Ammon's horn (tissue), 1 donor: ENCODE measurements at regions not wholly inside any gene's neighbourhood (a gene's known extent, or its start where the extent isn't known, plus 50 kb on each side); places are given as distances from the start of the nearest gene placed in this dataset.
"Not testable (repeated sequence)": the region's sequence is repeated elsewhere in the genome, so short reads cannot be mapped to it uniquely, and the experiment has no call there.

Experiments
- DNase-seq: peaks from one replicate; pipeline ENCODE4 v3.0.0-alpha.2; 2016; ENCODE audit warnings: low spot score

DNA sequence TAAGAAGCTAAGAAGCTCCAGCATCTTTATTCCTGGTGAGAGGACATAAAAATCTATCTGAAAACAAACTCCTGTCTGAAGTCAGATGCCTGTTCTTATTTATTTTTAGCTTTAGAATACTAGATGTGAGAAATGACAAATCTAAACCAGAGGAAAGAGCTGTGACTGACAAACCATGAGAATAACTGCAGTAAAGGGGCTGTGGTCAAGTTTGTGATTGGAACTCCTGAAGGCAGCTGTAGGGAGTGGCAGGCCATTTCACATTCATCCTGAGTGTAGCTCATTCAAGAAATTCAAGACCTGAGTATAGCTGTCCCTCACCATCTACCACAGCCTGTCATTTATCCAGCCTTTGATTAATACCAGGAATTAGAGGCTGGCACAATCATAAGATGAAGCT, 718.8 kb downstream of the BRINP1 start:
- no peak for DNase-seq

DNA sequence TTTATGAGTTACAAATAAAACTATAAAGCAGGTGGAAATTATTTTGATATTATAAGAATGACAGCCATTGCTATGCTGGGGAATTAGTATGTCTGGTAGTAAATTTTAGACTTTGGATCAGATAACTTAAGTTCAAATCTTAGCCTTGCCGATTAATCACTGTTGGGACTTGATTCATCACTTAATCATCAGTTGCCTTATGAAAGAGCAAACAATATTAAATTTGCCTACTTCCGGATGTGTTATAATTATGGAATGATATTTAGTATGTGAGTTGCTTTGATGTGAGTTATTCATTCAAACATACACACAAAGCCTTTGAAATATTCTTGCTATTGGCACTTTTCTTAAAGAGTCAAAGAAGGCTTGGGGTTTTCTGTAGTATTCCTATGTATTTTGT, 717.7 kb downstream of the BRINP1 start:
- no peak for DNase-seq

DNA sequence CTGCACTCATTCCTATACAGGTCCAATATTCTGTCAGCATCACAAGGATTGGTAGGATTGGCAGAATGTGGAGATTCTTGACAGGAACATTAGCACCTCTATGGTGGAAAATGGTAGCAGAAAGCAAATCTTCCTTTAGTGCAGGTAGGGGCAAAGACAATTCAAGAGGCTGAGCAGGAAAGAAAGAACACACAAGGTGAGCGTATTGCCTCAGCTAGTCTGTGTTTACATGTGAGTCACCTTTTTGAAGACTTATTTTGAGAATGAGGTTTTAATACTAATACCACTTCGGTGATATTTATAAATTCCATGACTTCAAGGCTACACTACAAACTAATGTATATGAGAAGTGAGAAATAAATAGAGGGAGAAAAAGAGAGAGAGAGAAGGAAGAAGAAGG, 717.0 kb downstream of the BRINP1 start:
- no peak for DNase-seq

DNA sequence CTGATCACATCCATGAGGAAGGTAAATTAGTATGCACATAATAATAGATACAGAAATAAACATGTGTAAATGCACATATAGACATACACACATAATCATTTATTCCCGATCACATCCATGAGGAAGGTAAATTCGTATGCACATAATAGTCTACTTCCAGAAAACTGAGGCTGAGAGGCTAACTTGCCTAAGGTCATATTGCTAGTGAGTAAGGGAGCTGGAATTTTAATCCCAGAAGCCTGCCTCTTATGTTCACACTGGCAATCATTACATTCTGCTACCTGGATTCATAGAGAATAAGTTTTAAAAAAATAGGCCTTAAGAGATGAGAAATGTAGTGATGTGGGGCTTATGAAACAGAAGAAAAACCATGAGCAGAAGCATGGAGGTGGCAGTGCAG, 716.3 kb downstream of the BRINP1 start:
- no peak for DNase-seq

DNA sequence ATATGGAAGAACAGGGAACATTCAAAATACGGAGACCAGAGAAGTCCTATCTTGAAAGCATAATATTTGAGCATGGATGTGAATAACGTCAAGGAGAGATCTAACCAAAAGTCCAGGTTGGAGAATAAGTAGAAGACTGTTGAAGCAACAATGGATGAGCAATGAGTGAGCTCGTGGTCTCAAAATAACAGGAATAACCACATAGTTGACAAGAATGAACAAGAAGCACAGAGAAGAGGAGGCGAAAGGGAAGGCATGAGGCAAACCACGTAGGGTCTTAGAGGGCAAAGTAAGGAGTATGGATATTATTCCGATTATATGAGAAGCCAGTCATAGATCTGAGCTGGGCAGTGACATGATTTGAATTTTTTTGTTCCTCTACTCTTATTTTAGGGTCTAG, 710.2 kb downstream of the BRINP1 start:
- DNase-seq: no peak

DNA sequence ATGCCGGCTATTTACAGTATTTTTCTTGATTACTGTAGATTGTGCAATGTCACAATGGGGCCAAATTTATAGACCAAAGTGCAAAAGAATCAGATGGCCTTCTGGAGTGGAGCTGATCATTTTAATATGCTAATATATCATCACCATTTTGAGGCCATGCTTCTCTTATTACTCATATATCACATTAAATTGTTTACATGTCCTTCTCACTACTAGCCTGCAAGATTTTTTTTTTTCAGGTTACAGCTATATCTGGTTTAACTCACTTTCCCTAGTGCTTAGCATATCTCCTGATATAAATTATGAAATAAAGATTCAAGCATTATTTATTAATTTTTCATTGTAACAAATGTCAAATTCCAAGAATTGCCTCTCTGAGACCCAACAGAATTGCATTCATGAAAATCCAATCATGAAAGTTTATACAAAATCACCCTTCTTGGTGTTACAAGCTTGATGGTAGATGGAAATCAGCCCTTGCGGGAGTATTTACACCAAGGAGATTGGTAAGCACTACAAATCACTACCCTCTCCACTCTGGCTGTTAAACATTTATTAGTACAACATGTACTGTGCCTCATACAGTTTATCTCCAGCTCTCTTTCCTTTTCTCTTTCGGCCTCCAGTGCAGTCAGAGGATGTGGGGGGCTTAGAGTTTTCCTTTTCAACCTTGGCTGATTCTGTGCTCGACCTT, 703.9 kb downstream of the BRINP1 start:
- no peak for DNase-seq

DNA sequence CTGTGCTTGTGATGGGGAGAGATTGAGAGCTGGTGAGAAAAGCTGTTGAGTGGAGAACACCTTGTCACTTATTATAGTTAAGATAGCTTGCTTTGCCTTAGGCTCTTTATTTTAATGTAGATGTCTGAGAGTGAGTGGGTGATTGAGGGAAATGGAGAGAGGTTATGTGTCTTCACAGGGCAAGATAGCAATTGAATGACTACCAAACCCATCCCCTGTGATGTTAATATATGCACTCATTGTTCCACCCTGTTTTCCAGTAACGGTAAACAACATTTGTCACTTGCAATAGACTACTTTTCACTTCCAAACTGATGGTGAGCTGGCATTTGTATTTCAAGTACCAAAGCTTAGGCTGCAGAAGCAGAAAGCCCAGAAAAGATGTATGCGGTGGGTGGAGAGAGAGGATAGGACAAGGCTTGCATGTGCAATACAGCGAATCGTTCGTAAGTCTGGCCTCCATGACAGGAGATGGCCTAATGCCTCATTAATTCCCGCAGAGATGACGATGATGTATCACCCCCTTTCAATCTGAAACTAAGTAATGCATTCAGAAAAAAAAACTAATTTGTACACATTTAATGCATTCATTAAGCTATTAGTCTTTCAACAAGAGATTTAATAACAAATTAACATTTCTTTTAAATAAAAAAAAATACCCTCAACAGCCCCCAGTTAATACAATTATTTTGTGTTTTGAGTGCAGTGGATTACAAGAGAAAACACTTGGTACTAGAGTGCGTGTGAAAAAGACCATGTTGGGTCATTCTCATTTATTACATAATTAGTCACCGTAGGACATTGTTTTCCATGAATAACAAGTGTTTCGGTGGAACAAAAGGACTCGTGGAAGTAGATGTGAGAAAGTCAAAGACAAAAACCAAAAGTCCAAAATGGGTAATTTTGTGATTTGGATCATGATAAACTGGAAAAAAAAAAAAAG, 699.0 kb downstream of the BRINP1 start:
- no peak for DNase-seq

DNA sequence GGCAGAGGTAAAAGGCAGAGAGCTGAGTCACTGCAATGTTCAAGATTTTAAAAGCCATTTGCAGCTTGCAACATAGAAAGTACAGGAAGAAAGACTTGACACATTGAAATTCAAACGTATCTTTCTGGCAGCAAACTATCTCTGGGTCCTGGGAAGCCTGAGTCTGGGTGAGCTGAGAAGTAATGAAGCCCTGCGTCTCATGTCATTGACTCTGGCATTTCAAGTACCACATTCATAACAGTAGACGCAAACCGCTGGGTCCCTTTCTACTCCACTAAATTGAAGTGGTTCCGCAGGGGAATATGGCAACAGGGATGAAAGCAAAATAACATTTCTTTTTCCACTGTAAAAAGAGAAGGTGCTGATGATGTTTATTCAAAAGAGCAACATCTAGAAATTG, 694.3 kb downstream of the BRINP1 start:
- no peak for DNase-seq

DNA sequence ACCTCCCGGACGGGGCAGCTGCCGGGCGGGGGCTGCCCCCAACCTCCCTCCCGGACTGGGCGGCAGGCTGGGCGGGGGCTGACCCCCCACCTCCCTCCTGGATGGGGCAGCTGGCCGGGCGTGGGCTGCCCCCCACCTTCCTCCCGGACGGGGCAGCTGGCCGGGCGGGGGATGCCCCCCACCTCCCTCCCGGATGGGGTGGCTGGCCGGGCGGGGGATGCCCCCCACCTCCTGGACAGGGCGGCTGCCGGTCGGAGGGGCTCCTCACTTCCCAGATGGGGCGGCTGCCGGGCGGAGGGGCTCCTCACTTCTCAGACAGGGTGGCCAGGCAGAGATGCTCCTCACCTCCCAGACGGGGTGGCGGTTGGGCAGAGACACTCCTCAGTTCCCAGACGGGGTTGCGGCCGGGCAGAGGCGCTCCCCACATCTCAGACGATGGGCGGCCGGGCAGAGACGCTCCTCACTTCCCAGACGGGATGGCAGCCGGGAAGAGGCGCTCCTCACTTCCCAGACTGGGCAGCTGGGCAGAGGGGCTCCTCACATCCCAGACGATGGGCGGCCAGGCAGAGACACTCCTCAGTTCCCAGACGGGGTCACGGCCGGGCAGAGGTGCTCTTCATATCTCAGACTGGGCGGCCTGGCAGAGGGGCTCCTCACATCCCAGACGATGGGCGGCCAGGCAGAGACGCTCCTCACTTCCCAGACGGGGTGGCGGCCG, 691.1 kb downstream of the BRINP1 start:
- not testable (repeated sequence) for DNase-seq

DNA sequence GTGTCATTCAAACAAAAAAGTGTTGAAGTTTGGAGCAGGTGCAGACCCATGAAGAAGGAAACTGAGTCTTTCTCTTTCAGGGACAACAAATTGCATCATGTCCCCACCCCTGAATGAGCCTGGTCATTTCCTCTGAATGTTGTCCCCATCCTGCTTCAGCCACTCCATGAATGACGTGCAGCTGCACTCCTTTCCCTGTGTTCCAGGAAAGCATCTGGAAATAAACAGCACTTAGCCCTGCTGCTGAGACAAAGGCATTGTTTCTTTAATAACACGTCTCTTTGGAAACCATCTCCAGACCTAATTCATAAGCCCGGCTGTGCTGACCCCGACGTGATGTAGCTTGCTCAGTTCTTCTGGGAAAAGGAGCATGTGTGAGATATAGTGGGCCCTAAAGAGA, 682.3 kb downstream of the BRINP1 start:
- no peak for DNase-seq

DNA sequence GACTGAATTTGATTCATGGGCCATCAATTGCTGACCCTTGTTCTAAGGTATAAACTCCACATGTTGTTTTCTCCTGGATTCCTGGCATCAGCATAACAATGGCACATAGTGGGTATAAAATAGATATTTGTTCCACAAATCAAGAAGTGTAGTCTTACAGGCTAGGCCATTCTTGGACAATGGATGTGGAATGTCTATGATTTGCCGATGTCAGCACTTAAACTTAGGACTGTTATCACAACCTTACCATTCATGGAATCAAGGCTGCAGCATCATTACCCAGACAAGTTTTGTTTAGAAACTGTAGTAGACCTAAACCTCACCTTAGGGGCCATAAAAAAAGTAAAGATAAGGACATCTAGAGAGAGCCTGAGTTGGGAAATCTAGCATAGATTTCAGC, 680.0 kb downstream of the BRINP1 start:
- DNase-seq: no peak

DNA sequence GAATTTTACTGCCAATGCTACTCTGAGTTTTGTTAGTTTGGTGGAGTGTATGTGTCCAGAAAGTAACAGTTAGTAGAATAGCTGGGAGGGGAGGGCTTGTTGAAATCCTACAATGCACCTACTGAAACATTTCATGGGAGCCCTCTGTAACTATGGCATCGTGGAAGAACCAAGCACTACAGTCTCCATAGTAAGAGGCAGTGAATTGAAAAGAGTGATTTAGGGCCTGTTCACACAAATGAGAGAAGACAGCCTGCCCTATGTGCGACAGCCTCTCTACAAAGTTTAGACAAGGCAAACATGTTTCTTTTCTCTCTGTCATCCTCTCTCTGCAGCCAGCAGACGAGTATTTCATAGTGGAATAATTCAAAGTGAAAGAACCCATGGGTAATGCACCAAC, 676.6 kb downstream of the BRINP1 start:
- no peak for DNase-seq

DNA sequence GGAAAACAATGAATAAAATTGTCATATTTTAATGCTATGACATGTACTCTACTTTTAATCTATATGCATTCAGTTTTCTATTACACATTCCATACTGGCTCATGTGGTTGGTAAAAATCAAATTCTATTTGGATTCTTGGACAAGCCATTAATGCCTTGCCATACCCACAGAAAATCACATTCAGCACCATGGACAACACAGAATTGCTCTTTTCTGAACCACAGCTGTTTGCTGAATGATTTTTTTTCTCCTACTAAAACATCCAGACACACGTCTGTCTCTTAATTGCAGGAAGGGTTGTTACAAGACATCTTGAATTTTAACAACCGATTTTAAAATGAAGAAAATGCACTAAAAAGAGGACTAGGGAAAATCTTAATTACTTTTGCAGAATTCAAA, 675.6 kb downstream of the BRINP1 start:
- DNase-seq: no peak

DNA sequence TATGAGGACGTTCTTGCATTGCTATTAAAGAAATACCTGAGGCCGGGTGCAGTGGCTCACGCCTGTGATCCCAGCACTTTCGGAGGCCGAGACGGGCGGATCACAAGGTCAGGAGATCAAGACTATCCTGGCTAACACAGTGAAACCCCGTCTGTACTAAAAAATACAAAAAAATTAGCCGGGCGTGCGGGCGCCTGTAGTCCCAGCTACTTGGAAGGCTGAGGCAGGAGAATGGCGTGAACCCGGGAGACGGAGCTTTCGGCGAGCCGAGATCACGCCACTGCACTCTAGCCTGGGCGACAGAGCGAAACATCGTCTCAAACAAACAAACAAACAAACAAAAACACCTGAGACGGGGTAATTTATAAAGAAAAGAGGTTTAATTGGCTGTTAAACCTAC, 674.0 kb downstream of the BRINP1 start:
- not testable (repeated sequence) for DNase-seq

DNA sequence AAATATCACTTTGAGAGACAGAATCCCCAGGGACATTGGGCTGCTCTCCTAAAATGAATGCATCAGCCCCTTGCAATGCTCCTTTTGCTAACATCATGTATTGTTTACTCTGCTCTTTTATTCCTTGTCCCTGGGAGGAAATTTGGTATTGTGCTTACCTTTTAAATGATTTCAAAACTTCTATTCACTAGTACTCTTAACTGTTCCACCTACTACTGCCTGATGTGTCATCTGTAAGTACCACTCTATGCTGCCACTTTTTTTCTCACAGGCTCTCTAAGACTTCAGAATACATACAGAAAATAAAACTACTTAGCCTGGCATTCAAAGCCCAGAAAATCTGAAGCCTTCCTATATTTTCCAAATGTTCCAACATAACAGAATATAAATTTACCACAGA, 667.2 kb downstream of the BRINP1 start:
- no peak for DNase-seq

DNA sequence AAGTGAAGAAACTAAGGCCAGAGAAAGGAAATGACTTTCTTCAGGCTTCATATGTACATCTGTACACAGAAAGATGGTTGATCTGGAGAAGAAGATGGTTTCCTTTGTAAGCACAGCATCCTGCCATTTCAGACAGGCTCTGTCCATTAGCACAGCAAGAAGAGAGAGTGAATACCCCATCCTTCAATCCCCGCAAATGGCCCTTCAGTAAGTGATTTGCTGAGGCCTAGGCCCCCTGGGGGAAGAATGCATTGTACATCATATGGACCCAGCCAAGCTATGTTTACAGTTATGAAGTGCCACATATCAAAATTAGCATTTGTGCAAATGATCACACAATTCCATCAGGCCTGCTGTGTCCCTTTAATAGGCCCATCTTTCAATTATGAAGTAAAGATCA, 657.4 kb downstream of the BRINP1 start:
- DNase-seq: no peak

DNA sequence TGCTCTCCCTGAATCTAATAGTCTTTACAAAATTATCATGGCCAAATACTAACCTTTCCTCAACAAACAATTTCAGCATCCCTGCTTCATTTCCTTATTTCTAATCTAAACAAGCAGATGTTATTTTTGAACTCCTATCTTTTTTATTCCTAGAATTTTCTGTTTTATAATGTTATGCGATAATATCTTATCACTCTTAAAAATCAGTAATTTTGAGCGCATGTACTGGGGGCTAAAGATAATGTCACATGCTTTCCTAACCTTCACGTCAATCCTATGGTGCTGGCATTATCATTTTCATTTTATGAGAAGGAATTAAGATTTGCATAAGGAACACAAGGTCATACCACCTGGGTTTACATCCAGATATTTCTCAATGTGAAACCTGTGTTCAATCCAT, 648.0 kb downstream of the BRINP1 start:
- DNase-seq: no peak

DNA sequence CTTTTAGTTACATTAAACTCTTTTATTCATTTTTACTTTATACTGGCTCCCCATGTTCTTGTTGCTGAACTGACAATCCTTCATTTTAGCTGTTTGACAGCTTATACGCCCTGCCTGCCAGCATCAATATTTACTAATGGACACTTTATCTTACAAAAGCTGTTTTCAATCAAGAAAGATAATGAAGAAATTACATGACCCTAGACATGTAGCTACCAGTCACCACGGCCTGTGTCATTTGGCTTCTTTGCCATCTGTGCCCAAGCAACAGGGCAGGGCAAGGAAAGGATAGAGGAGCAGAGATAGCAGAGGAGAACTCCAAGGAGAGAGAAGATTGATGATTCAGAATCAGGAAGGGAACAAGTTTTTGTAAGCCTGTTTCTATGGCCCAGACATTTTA, 647.3 kb downstream of the BRINP1 start:
- no peak for DNase-seq

DNA sequence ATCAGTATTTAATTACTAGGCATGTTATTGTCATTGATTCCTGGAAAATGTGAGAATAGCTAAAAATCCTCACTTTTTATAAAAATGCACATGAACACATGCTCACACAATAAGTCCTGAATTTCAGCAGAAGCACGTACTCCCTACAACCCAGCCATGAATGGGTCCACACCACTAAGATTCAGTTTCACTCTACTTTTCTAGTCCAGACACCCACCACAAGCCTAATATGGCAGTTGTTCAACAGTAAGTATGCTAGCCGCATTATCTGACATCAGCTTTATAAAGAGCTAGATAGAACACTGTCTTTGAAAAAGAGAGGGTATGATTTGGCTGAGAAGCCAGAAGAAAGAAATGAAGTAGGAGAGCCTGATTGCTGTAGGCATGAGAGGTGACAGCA, 639.3 kb downstream of the BRINP1 start:
- no peak for DNase-seq

DNA sequence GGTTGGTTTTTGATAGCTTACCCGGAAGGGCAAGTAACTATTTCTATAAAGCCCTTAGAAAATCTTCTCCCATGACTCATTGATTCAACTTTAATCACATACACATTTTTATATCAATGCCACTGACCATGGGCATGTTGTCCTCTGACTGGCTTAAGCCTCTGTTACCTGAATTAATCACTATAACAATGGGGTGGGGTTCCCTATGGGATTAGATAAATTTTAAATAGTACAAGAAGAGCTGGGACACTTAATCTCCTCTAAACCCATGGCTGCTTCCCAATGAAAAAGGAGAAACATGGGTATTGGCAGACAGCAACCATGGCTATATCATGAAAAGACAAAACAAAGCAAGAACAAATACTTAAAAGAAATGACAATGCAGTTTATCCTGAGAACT, 636.2 kb downstream of the BRINP1 start:
- DNase-seq: no peak

DNA sequence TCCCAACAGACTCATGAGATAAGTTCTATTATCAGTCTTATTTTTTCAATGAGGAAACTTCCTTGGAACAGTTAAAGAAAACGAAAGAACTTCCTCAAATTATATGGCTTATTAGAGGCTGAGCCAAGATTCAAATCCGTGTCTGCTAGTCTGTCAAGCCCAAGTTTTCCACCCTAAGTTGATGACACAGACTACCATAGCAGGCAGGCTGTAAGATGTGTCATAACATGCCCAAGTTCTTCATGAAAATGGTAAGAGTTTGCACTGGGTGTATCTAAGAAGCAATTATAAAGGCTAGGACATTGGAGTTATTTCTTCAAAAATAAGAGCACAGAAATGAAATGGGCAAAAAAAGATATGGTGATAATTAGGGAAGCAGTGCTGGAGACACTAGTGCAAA, 634.5 kb downstream of the BRINP1 start:
- DNase-seq: no peak

DNA sequence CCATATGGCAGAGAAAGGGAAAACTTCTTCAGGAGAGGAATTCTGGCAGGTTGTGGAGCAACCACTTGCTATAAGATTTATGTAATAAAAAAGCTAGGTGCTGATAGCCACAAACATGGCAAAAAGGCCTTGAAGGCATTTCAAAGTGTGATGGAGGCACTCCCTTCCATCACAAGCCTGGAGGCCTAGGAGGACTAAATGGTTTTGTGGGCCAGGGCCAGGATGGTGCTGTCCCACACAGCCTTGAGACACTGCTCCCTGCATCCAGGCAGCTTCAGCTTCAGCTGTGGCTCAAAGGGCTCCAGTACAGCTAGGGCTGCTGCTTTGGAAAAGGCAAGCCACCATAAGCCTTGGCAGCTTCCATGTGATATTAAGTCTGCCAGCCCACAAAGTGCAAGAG, 632.8 kb downstream of the BRINP1 start:
- no peak for DNase-seq
